IMR-90 (cell line): ENCODE measurements at regions not wholly inside any gene's neighbourhood (a gene's known extent, or its start where the extent isn't known, plus 50 kb on each side); places are given as distances from the start of the nearest gene placed in this dataset.

Experiments used
- ATAC-seq: fragments of 200-7000 bp; cut with Tn5 transposase; 2 replicates; pipeline ENCODE4 v1.9.1; 2020; ENCODE audit warnings: low read depth, mild to moderate bottlenecking, moderate library complexity
- BruUV-seq: library from RNA; stranded (reverse); fragments of 400-500 nt; replicated peaks from 2 replicates; lab custom pipeline; 2021; lab: Mats Ljungman, UMichigan
- CTCF ChIA-PET: fragments of 300-600 bp; formaldehyde crosslinking; extraction: SDS; loops from one replicate; lab custom pipeline; 2021; ENCODE audit warnings: antibody characterized with exemption; lab: Yijun Ruan, JAX
- POLR2A ChIA-PET: fragments of 300-600 bp; sonication (Branson Sonifier 250); formaldehyde crosslinking; loops from one replicate; lab custom pipeline; 2022; ENCODE audit warnings: antibody characterized with exemption; ENCODE audit not compliant: unreplicated experiment; lab: Charles Lee
- DNase-seq: peaks from one replicate; pipeline ENCODE4 v3.0.0; 2013
- H2AFZ ChIP-seq: replicated peaks from 2 replicates; pipeline ENCODE3; 2013; ENCODE audit warnings: low read length, mild to moderate bottlenecking; ENCODE audit not compliant: poor library complexity
- H2AK5ac ChIP-seq: 2 replicates; pipeline ENCODE4 v1.6.1; 2013; ENCODE audit warnings: low read depth, low read length, inconsistent platforms
- H2AK9ac ChIP-seq: replicated peaks from 2 replicates; pipeline ENCODE3; 2013; ENCODE audit warnings: mild to moderate bottlenecking, low read depth, low read length, moderate library complexity; ENCODE audit not compliant: poor library complexity
- H2BK120ac ChIP-seq: 2 replicates; pipeline ENCODE4 v1.6.1; 2013; ENCODE audit warnings: low read depth, low read length, inconsistent platforms
- H2BK15ac ChIP-seq: 3 replicates; pipeline ENCODE4 v1.6.1; 2013; ENCODE audit warnings: low read depth, low read length, inconsistent platforms
- H2BK20ac ChIP-seq: 2 replicates; pipeline ENCODE4 v1.6.1; 2013; ENCODE audit warnings: low read depth, mild to moderate bottlenecking, inconsistent platforms, low read length, moderate library complexity
- H2BK5ac ChIP-seq: 2 replicates; pipeline ENCODE4 v1.6.1; 2013; ENCODE audit warnings: mild to moderate bottlenecking, low read depth, low read length, inconsistent platforms; ENCODE audit not compliant: poor library complexity, severe bottlenecking
- H3K14ac ChIP-seq: replicated peaks from 2 replicates; pipeline ENCODE4 v1.6.1; 2013; ENCODE audit warnings: low read depth, low read length, inconsistent platforms
- H3K18ac ChIP-seq: 2 replicates; pipeline ENCODE4 v1.6.1; 2013; ENCODE audit warnings: low read depth, low read length, control low read depth
- H3K23ac ChIP-seq: 2 replicates; pipeline ENCODE4 v1.6.1; 2013; ENCODE audit warnings: low read depth, low read length, inconsistent platforms
- H3K27ac ChIP-seq: 2 replicates; pipeline ENCODE4 v1.5.1; 2013; ENCODE audit warnings: mild to moderate bottlenecking, control low read depth, low read length; ENCODE audit not compliant: insufficient read depth
- H3K27me3 ChIP-seq: 2 replicates; pipeline ENCODE4 v1.6.1; 2013; ENCODE audit warnings: low read length; ENCODE audit not compliant: control insufficient read depth, insufficient read depth
- H3K36me3 ChIP-seq: 2 replicates; pipeline ENCODE4 v1.6.1; 2013; ENCODE audit warnings: low read length, mixed read lengths; ENCODE audit not compliant: control insufficient read depth, insufficient read depth
- H3K4ac ChIP-seq: 2 replicates; pipeline ENCODE4 v1.6.1; 2013; ENCODE audit warnings: low read depth, low read length, inconsistent platforms
- H3K4me1 ChIP-seq: 2 replicates; pipeline ENCODE4 v1.6.1; 2013; ENCODE audit warnings: low read length, mixed read lengths; ENCODE audit not compliant: control insufficient read depth, insufficient read depth
- H3K4me2 ChIP-seq: 2 replicates; pipeline ENCODE4 v1.6.1; 2013; ENCODE audit warnings: low read depth, mild to moderate bottlenecking, control low read depth, low read length, moderate library complexity
- H3K4me3 ChIP-seq: 2 replicates; pipeline ENCODE4 v1.5.1; 2013; ENCODE audit warnings: low read depth, mild to moderate bottlenecking, control low read depth, low read length, moderate library complexity; ENCODE audit not compliant: insufficient read depth
- H3K56ac ChIP-seq: 2 replicates; pipeline ENCODE4 v1.6.1; 2013; ENCODE audit warnings: low read length, inconsistent platforms; ENCODE audit not compliant: insufficient read depth; ENCODE audit errors: extremely low read depth
- H3K79me1 ChIP-seq, 2 experiments: 2 replicates each; pipeline ENCODE4 v1.6.1; 2013; ENCODE audit warnings: low read length in 2 of 2, inconsistent platforms in 1 of 2, low read depth in 1 of 2
- H3K9ac ChIP-seq: 2 replicates; pipeline ENCODE4 v1.6.1; 2013; ENCODE audit warnings: low read depth, low read length, control low read depth
- H3K9me1 ChIP-seq: 2 replicates; pipeline ENCODE4 v1.6.1; 2013; ENCODE audit warnings: low read length, inconsistent platforms; ENCODE audit not compliant: insufficient read depth
- H3K9me3 ChIP-seq: 2 replicates; pipeline ENCODE4 v1.6.1; 2013; ENCODE audit warnings: low read length; ENCODE audit not compliant: control insufficient read depth, insufficient read depth
- H4K20me1 ChIP-seq: 2 replicates; pipeline ENCODE4 v1.6.1; 2013; ENCODE audit warnings: low read length, inconsistent platforms; ENCODE audit not compliant: insufficient read depth
- H4K5ac ChIP-seq: 2 replicates; pipeline ENCODE4 v1.6.1; 2013; ENCODE audit warnings: mild to moderate bottlenecking, low read depth, low read length, control low read depth
- H4K8ac ChIP-seq, 2 experiments: 2 replicates each; pipeline ENCODE4 v1.6.1; 2013; ENCODE audit warnings: low read depth in 2 of 2, low read length in 2 of 2, control low read depth in 1 of 2, inconsistent platforms in 1 of 2
- H4K91ac ChIP-seq: 2 replicates; pipeline ENCODE4 v1.6.1; 2013; ENCODE audit warnings: low read depth, low read length, inconsistent platforms; ENCODE audit not compliant: insufficient read depth
- BHLHE40 ChIP-seq: fragments of 150-350 bp; IDR thresholded peaks from 2 replicates; pipeline ENCODE4 v1.6.1; 2016; ENCODE audit warnings: mild to moderate bottlenecking, low read depth, low read length
- CEBPB ChIP-seq: IDR thresholded peaks from 2 replicates; pipeline ENCODE4 v1.6.1; 2012; ENCODE audit warnings: low read depth, low read length, improper control_type of control experiment
- CHD1 ChIP-seq: IDR thresholded peaks from 2 replicates; pipeline ENCODE4 v1.6.1; 2012; ENCODE audit warnings: low read depth, low read length, improper control_type of control experiment
- MAFK ChIP-seq: IDR thresholded peaks from 2 replicates; pipeline ENCODE4 v1.6.1; 2012; ENCODE audit warnings: low read depth, low read length, improper control_type of control experiment
- MXI1 ChIP-seq: IDR thresholded peaks from 2 replicates; pipeline ENCODE4 v1.6.1; 2012; ENCODE audit warnings: low read depth, mild to moderate bottlenecking, low read length, moderate library complexity, borderline replicate concordance
- NFE2L2 ChIP-seq: fragments of 150-350 bp; IDR thresholded peaks from 2 replicates; pipeline ENCODE4 v1.6.1; 2016; ENCODE audit warnings: low read depth, mild to moderate bottlenecking, low read length
- POLR2A ChIP-seq: IDR thresholded peaks from 2 replicates; pipeline ENCODE4 v1.6.1; 2012; ENCODE audit warnings: mild to moderate bottlenecking, low read depth, low read length
- RAD21 ChIP-seq: IDR thresholded peaks from 2 replicates; pipeline ENCODE4 v1.6.1; 2012; ENCODE audit warnings: low read length, improper control_type of control experiment
- RFX5 ChIP-seq: IDR thresholded peaks from 2 replicates; pipeline ENCODE4 v1.8.0; 2012; ENCODE audit warnings: low read depth, mild to moderate bottlenecking, low read length, moderate library complexity
- SMC3 ChIP-seq: fragments of 150-350 bp; IDR thresholded peaks from 2 replicates; pipeline ENCODE4 v1.6.1; 2016; ENCODE audit warnings: low read depth, mild to moderate bottlenecking, antibody characterized with exemption, low read length, moderate library complexity
- WGBS, 2 experiments: methylation state at CpG; one replicate each; pipeline versions ENCODE4 v1.1.5 to v1.1.7; 2013; ENCODE audit warnings: missing lambda C conversion rate in 2 of 2; ENCODE audit not compliant: insufficient read length in 1 of 2; ENCODE audit errors: extremely low coverage in 2 of 2; 5-methylcytosine and 5-hydroxymethylcytosine counted together
- dilution Hi-C: fragments of 300-500 bp; cut with HindIII; formaldehyde crosslinking; loops from one replicate; pipeline ENCODE4 v1.14.3; 2018; ENCODE audit warnings: low sequenced_read_pairs; ENCODE audit not compliant: unreplicated experiment
- in situ Hi-C: fragments of 300-500 bp; cut with MboI; formaldehyde crosslinking; loops from 3 replicates; pipeline ENCODE4 v1.14.3; 2019; ENCODE audit warnings: low sequenced_read_pairs, inconsistent platforms, mixed read lengths
- intact Hi-C: fragments of 100-400 bp; cut with micrococcal nuclease; formaldehyde crosslinking; loops from 2 replicates; pipeline ENCODE4 v1.10.0; 2022
- TF ChIP-seq, protein P1 (sequence below): fragments of 150-350 bp; IDR thresholded peaks from 2 replicates; pipeline ENCODE4 v1.6.1; 2016; ENCODE audit warnings: low read depth, mild to moderate bottlenecking, low read length, moderate library complexity, borderline replicate concordance
- TF ChIP-seq, protein P2 (sequence below): conservative IDR thresholded peaks from 2 replicates; pipeline ENCODE4 v1.5.1; 2012; ENCODE audit warnings: mild to moderate bottlenecking, low read depth, low read length, improper control_type of control experiment
- TF ChIP-seq, protein P3 (sequence below): fragments of 150-350 bp; IDR thresholded peaks from 2 replicates; pipeline ENCODE4 v1.6.1; 2017; ENCODE audit warnings: mild to moderate bottlenecking, antibody characterized with exemption, low read length, low read depth

DNA sequence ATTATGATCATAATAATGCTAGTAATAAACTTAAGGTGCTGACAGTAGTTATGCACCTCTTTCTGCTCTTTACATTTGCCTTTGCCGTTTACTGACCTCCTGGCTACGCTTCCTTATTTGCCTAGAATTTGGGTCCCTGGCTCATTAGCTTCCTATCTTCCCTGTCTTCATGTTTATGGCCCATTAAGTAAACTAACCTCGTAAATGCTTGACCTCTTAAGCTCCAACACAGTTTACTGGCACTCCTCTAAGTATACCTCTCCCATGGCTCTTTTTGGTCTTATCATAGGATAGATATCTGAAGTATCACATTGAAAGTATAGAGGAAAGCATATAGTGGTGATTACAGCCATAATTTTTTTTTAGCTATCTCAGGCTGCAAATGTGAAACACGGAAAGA lies 657.3 kb upstream of the SLC39A10 start:
- H3K36me3 ChIP-seq, result no peaks in the 10 kb centered on the region
- H3K9me3 ChIP-seq, result no peaks in the 10 kb centered on the region
- H4K20me1 ChIP-seq, result no peaks in the 10 kb centered on the region
- ATAC-seq (no peak), DNase-seq (no peak)
- POLR2A ChIA-PET, result no interaction called here
- no peak overlapping the region for H3K4me2 ChIP-seq
- H3K4me3 ChIP-seq, result no peak overlapping the region
- no CpG with 5 or more reads among the region's 4 CpGs for WGBS, 2 experiments
- H2BK15ac ChIP-seq, result no peak overlapping the region
- intact Hi-C loops, result no loop called here
- CTCF ChIA-PET, result interaction anchor here (0.6 kb wide), 1 partner anchor 859 kb away, joined by 3 read pairs; no protein-coding TSS in a partner anchor
- no peak overlapping the region for H2BK5ac ChIP-seq
- no peak overlapping the region for H4K5ac ChIP-seq
- H3K9me1 ChIP-seq, result no peaks in the 10 kb centered on the region
- no peak overlapping the region for H2AK5ac ChIP-seq
- H2BK120ac ChIP-seq, result no peak overlapping the region
- no peak overlapping the region for H2AK9ac ChIP-seq
- no peaks in the 10 kb centered on the region for H3K27me3 ChIP-seq
- H3K4ac ChIP-seq, result no peak overlapping the region
- H3K56ac ChIP-seq, result no peak overlapping the region
- TF ChIP-seq, protein P1, sequence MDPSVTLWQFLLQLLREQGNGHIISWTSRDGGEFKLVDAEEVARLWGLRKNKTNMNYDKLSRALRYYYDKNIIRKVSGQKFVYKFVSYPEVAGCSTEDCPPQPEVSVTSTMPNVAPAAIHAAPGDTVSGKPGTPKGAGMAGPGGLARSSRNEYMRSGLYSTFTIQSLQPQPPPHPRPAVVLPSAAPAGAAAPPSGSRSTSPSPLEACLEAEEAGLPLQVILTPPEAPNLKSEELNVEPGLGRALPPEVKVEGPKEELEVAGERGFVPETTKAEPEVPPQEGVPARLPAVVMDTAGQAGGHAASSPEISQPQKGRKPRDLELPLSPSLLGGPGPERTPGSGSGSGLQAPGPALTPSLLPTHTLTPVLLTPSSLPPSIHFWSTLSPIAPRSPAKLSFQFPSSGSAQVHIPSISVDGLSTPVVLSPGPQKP, result no peak
- TF ChIP-seq CHD1 (no peak), MAFK (no peak), RFX5 (no peak), SMC3 (no peak), BHLHE40 (no peak), POLR2A (no peak), CEBPB (no peak), MXI1 (no peak), NFE2L2 (no peak), RAD21 (no peak)
- TF ChIP-seq, protein P2, sequence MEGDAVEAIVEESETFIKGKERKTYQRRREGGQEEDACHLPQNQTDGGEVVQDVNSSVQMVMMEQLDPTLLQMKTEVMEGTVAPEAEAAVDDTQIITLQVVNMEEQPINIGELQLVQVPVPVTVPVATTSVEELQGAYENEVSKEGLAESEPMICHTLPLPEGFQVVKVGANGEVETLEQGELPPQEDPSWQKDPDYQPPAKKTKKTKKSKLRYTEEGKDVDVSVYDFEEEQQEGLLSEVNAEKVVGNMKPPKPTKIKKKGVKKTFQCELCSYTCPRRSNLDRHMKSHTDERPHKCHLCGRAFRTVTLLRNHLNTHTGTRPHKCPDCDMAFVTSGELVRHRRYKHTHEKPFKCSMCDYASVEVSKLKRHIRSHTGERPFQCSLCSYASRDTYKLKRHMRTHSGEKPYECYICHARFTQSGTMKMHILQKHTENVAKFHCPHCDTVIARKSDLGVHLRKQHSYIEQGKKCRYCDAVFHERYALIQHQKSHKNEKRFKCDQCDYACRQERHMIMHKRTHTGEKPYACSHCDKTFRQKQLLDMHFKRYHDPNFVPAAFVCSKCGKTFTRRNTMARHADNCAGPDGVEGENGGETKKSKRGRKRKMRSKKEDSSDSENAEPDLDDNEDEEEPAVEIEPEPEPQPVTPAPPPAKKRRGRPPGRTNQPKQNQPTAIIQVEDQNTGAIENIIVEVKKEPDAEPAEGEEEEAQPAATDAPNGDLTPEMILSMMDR, result no peak
- TF ChIP-seq, protein P3, sequence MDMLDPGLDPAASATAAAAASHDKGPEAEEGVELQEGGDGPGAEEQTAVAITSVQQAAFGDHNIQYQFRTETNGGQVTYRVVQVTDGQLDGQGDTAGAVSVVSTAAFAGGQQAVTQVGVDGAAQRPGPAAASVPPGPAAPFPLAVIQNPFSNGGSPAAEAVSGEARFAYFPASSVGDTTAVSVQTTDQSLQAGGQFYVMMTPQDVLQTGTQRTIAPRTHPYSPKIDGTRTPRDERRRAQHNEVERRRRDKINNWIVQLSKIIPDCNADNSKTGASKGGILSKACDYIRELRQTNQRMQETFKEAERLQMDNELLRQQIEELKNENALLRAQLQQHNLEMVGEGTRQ, result no peak
- no peak overlapping the region for H4K8ac ChIP-seq
- H3K79me1 ChIP-seq, result no peaks in the 10 kb centered on the region
- no peak overlapping the region for H2AFZ ChIP-seq
- H2BK20ac ChIP-seq, result no peak overlapping the region
- H3K18ac ChIP-seq, result no peak overlapping the region
- H3K14ac ChIP-seq, result no peak overlapping the region
- no peak overlapping the region for H3K9ac ChIP-seq
- no peaks in the 10 kb centered on the region for H3K4me1 ChIP-seq
- BruUV-seq, result no TSS peak
- H3K23ac ChIP-seq, result no peak overlapping the region
- in situ Hi-C loops, result no loop called here
- no peak overlapping the region for H3K27ac ChIP-seq
- H4K91ac ChIP-seq, result no peak overlapping the region
- dilution Hi-C loops, result no loop called here
